Mononuclear cell (primary cell): ENCODE measurements at regions not wholly inside any gene's neighbourhood (a gene's known extent, or its start where the extent isn't known, plus 50 kb on each side); places are given as distances from the start of the nearest gene placed in this dataset.

ENCODE experiments used
- H3K27me3 ChIP-seq: 2 replicates; pipeline ENCODE4 v1.6.0; 2011; ENCODE audit warnings: low read length, control low read depth; ENCODE audit not compliant: insufficient read depth
- H3K4me1 ChIP-seq: 2 replicates; pipeline ENCODE4 v1.5.1; 2011; ENCODE audit warnings: mild to moderate bottlenecking, low read length, control low read depth; ENCODE audit not compliant: insufficient read depth
- H3K4me3 ChIP-seq: 2 replicates; pipeline ENCODE4 v1.5.1; 2011; ENCODE audit warnings: mild to moderate bottlenecking, low read length, moderate library complexity
- H3K9me3 ChIP-seq: 2 replicates; pipeline ENCODE4 v1.5.1; 2011; ENCODE audit warnings: low read depth, mild to moderate bottlenecking, control low read depth, low read length

GRCh38 chr6:148678682-148679081, 68.1 kb upstream of the UST start:
- H3K4me1 ChIP-seq, result peaks cover 52% of the 10 kb centered on the region
- H3K4me3 ChIP-seq, result no peak overlapping the region
- H3K27me3 ChIP-seq, result no peaks in the 10 kb centered on the region
- no peaks in the 10 kb centered on the region for H3K9me3 ChIP-seq

GRCh38 chr6:148681666-148682065, 65.2 kb upstream of the UST start:
- no peaks in the 10 kb centered on the region for H3K27me3 ChIP-seq
- peaks cover 53% of the 10 kb centered on the region for H3K4me1 ChIP-seq
- H3K9me3 ChIP-seq, result no peaks in the 10 kb centered on the region
- no peak overlapping the region for H3K4me3 ChIP-seq

GRCh38 chr6:148682252-148682651, 64.6 kb upstream of the UST start:
- H3K27me3 ChIP-seq, result no peaks in the 10 kb centered on the region
- H3K4me3 ChIP-seq, result no peak overlapping the region
- H3K9me3 ChIP-seq, result no peaks in the 10 kb centered on the region
- H3K4me1 ChIP-seq, result peaks cover 49% of the 10 kb centered on the region

GRCh38 chr6:148682990-148683389, 63.8 kb upstream of the UST start:
- H3K4me1 ChIP-seq, result peaks cover 42% of the 10 kb centered on the region
- H3K4me3 ChIP-seq, result no peak overlapping the region
- no peaks in the 10 kb centered on the region for H3K9me3 ChIP-seq

GRCh38 chr6:148689168-148689567, 57.7 kb upstream of the UST start:
- H3K4me3 ChIP-seq, result no peak overlapping the region
- no peaks in the 10 kb centered on the region for H3K27me3 ChIP-seq
- peaks cover 14% of the 10 kb centered on the region for H3K4me1 ChIP-seq
- no peaks in the 10 kb centered on the region for H3K9me3 ChIP-seq

More at GRCh38 chr6:148682990-148683389, 63.8 kb upstream of the UST start:
- H3K27me3 ChIP-seq, result no peaks in the 10 kb centered on the region

- no peaks in the 10 kb centered on the region for H3K27me3 ChIP-seq
- H3K4me3 ChIP-seq, result no peak overlapping the region
- H3K4me1 ChIP-seq, result peaks cover 18% of the 10 kb centered on the region
- no peaks in the 10 kb centered on the region for H3K9me3 ChIP-seq
Observed at GRCh38 chr6:148693882-148694484, 52.8 kb upstream of the UST start.
